ENCODE measurements at regions not wholly inside any gene's neighbourhood (a gene's known extent, or its start where the extent isn't known, plus 50 kb on each side); places are given as distances from the start of the nearest gene placed in this dataset.

DNA sequence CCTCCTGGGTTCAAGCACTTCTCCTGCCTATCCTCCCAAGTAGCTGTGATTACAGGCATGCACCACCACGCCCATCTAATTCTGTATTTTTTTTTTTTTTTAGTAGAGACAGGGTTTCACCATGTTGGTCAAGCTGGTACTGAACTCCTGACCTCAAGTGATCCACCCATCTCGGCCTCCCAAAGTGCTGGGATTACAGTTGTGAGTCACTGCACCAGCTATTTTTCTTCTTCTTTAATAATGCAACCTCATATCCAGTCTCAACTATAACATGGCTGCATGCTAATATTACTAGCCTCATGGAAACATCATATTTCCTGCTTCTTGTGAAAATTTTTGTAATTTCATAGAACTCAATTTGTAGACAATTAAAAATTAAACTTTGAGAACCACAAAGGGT is 706.5 kb downstream of the KCTD8 start:
- TF ChIP-seq, protein P1, sequence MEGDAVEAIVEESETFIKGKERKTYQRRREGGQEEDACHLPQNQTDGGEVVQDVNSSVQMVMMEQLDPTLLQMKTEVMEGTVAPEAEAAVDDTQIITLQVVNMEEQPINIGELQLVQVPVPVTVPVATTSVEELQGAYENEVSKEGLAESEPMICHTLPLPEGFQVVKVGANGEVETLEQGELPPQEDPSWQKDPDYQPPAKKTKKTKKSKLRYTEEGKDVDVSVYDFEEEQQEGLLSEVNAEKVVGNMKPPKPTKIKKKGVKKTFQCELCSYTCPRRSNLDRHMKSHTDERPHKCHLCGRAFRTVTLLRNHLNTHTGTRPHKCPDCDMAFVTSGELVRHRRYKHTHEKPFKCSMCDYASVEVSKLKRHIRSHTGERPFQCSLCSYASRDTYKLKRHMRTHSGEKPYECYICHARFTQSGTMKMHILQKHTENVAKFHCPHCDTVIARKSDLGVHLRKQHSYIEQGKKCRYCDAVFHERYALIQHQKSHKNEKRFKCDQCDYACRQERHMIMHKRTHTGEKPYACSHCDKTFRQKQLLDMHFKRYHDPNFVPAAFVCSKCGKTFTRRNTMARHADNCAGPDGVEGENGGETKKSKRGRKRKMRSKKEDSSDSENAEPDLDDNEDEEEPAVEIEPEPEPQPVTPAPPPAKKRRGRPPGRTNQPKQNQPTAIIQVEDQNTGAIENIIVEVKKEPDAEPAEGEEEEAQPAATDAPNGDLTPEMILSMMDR (IDR thresholded peaks at IDR 0.05; ENCODE audit: low read depth, low read length, missing control alignments), result no peak
- in situ Hi-C loops (cut with HindIII; ENCODE audit: low sequenced_read_pairs), result no loop called here
- H3K4me3 ChIP-seq (ENCODE audit: low read depth, low read length), result no peak overlapping the region
- no peak for DNase-seq (ENCODE audit: low read depth)

DNA sequence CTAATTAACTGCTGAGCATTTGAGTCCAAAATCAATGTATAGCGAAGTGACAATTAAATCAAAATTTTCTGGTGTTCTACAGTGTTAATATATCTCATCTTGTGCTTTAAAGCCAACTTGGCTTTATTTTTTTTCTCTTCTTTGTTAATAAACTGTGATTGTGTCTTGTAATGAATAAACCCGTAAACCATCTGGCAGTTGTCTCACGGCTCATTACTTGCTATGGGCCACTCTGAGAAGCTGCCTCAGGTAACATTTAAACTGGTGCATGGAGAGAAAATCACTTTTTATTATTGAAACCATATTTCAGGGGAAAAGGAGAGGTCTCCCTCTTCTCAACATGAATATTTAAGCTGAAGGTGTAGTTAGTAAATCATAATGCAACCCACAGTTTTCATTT is 694.0 kb downstream of the KCTD8 start:
- in situ Hi-C loops (cut with HindIII; ENCODE audit: low sequenced_read_pairs), result no loop called here
- DNase-seq (ENCODE audit: low read depth), result no peak
- TF ChIP-seq, protein P1 (IDR thresholded peaks at IDR 0.05; ENCODE audit: low read depth, low read length, missing control alignments), result no peak
- H3K4me3 ChIP-seq (ENCODE audit: low read depth, low read length), result no peak overlapping the region

DNA sequence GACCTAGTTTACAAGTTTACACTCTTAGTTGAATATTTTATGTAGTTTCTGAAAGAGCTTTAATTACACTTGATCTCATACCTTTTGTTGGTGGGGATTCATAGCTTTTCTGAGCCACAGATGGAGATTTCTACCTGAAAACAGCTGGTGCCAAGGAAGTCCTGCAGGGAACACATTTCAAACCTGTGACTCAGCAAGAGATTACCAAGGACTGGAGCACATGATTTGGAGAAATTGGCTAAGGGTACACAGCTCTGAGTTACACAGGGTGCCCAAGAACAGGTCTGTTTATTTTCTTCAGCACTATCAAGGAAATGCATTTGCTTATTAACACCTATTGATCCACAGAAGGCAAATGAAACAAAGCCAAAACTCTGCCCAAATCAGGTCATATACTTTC is 691.5 kb downstream of the KCTD8 start:
- TF ChIP-seq, protein P1 (IDR thresholded peaks at IDR 0.05; ENCODE audit: low read depth, low read length, missing control alignments), result no peak
- no peak for DNase-seq (ENCODE audit: low read depth)
- in situ Hi-C loops (cut with HindIII; ENCODE audit: low sequenced_read_pairs), result no loop called here
- no peak overlapping the region for H3K4me3 ChIP-seq (ENCODE audit: low read depth, low read length)

DNA sequence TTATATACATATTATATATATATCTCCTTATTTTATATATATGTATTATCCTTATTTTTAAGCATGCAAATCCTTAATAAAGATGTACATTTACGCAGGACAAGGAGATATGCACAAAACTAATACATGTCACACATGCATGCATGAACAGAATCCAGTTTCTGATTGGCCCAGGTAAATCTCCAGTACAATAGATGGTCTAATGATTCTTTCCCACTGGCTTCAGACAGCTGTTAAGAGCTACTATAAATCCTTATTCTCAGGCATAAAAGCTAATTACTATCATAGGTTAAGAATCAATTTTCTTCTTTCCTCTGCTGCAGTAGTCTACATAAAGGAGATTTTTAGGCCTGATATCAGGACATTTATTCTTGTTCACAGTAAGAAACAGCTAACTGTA is 689.8 kb downstream of the KCTD8 start:
- in situ Hi-C loops (cut with HindIII; ENCODE audit: low sequenced_read_pairs), result no loop called here
- no peak overlapping the region for H3K4me3 ChIP-seq (ENCODE audit: low read depth, low read length)
- no peak for DNase-seq (ENCODE audit: low read depth)
- TF ChIP-seq, protein P1 (IDR thresholded peaks at IDR 0.05; ENCODE audit: low read depth, low read length, missing control alignments), result no peak

DNA sequence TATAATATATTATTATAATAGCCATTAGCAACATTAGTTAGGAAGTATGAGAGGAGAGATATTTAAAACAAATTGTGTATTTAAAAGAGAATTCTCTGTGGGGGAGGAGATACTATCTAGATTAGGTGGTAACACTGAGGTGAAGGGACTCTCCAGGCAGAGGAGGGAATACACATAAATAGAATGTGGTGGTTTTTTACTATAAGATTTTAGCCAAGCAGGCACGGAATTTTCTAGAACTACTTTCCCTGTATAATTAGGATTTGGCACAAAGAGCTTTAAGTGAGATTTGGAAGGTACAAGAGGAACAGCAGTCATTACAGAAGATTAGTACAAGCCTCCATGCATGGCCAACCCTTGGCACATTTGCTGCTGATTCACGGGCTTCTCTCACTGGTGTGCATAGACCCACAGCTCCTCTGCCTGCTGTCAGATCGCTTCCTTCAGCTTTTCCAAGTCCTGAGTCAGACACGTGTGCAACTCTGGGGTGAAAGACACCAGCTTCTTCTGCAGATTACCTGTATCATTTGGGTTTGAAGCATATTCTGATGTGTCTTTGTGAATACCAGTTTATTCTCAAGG is 685.5 kb downstream of the KCTD8 start:
- TF ChIP-seq, protein P1 (IDR thresholded peaks at IDR 0.05; ENCODE audit: low read depth, low read length, missing control alignments), result no peak
- in situ Hi-C loops (cut with HindIII; ENCODE audit: low sequenced_read_pairs), result no loop called here
- DNase-seq (ENCODE audit: low read depth), result no peak
- H3K4me3 ChIP-seq (ENCODE audit: low read depth, low read length), result no peak overlapping the region

DNA sequence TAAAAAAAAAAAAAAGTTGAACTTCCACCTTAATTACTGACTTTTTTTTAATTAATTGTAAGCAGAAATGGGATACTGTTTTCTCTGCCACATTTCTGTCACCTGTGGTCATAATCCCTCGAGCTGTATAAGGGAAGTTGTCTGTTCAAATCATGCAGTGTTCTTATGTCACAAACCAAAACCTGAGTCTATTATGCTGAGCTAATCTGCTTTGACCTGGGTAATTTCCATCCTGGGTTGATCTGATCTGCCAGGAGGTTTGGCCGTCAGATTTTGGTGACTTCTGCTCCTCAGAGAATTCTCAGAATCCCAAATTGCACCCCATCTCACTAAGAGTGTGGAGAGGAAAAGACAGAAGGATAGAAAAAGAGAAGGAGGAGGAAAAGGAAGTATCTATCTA is 683.1 kb downstream of the KCTD8 start:
- H3K4me3 ChIP-seq (ENCODE audit: low read depth, low read length), result no peak overlapping the region
- DNase-seq (ENCODE audit: low read depth), result no peak
- TF ChIP-seq, protein P1 (IDR thresholded peaks at IDR 0.05; ENCODE audit: low read depth, low read length, missing control alignments), result no peak
- in situ Hi-C loops (cut with HindIII; ENCODE audit: low sequenced_read_pairs), result no loop called here
